Loucy (cell line): ENCODE measurements at regions not wholly inside any gene's neighbourhood (a gene's known extent, or its start where the extent isn't known, plus 50 kb on each side); places are given as distances from the start of the nearest gene placed in this dataset.

Experiments
- EZH2phosphoT487 ChIP-seq: fragments of 200-600 bp; IDR thresholded peaks from 2 replicates; pipeline ENCODE4 v1.6.1; 2018; ENCODE audit warnings: antibody characterized with exemption, mild to moderate bottlenecking, moderate library complexity, borderline replicate concordance
- TF ChIP-seq, protein P1 (sequence below): fragments of 200-600 bp; sonication (generic); conservative IDR thresholded peaks from 2 replicates; pipeline ENCODE4 v1.5.1; 2014; ENCODE audit warnings: mild to moderate bottlenecking, antibody characterized with exemption, low read length

DNA sequence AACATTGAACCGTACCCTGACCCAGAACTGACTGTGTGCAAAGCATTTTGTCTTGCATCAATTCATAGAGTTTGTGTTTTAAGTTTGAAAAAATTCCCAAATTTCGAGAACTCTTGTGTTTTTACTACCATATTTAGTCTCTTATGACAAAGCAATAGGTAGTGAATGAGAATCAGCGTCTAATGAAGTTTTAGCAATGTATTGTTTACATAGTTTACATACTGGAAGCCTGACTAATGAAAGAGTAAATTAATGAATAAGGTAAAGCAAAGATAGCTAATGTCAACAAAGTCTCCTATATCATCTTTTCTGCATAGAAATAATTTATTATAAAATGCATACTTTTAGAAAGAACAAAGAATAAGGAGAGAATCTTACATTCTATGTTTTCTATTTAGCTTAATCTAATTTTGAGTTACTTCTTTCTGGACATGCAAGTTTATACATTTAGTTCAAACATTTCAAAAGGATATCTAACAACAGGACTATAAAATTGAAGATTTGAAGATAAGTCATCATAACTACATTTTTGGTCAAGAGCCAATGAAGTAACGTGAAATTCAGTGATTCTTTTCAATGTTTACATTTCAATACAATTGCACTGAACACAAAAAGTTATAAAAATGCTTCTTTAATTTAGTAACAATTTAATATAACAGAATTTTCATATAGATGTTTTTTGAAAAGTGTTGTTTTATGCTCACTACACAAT, 1943.7 kb downstream of the NCAM2 start:
- TF ChIP-seq, protein P1, sequence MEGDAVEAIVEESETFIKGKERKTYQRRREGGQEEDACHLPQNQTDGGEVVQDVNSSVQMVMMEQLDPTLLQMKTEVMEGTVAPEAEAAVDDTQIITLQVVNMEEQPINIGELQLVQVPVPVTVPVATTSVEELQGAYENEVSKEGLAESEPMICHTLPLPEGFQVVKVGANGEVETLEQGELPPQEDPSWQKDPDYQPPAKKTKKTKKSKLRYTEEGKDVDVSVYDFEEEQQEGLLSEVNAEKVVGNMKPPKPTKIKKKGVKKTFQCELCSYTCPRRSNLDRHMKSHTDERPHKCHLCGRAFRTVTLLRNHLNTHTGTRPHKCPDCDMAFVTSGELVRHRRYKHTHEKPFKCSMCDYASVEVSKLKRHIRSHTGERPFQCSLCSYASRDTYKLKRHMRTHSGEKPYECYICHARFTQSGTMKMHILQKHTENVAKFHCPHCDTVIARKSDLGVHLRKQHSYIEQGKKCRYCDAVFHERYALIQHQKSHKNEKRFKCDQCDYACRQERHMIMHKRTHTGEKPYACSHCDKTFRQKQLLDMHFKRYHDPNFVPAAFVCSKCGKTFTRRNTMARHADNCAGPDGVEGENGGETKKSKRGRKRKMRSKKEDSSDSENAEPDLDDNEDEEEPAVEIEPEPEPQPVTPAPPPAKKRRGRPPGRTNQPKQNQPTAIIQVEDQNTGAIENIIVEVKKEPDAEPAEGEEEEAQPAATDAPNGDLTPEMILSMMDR: no peak
- TF ChIP-seq EZH2phosphoT487: no peak
